GM23248 (cell line): ENCODE measurements at regions not wholly inside any gene's neighbourhood (a gene's known extent, or its start where the extent isn't known, plus 50 kb on each side); places are given as distances from the start of the nearest gene placed in this dataset.

ENCODE experiments used
- EZH2 ChIP-seq: fragments of 200-600 bp; sonication (generic); IDR thresholded peaks from 2 replicates; pipeline ENCODE4 v1.6.1; 2018; ENCODE audit warnings: antibody characterized with exemption, mild to moderate bottlenecking; ENCODE audit not compliant: insufficient read depth, poor library complexity, severe bottlenecking
- EZH2phosphoT487 ChIP-seq: fragments of 200-600 bp; sonication (generic); IDR thresholded peaks from 2 replicates; pipeline ENCODE4 v1.6.1; 2018; ENCODE audit warnings: antibody characterized with exemption, moderate library complexity, mild to moderate bottlenecking, low read depth; ENCODE audit not compliant: insufficient read depth

DNA sequence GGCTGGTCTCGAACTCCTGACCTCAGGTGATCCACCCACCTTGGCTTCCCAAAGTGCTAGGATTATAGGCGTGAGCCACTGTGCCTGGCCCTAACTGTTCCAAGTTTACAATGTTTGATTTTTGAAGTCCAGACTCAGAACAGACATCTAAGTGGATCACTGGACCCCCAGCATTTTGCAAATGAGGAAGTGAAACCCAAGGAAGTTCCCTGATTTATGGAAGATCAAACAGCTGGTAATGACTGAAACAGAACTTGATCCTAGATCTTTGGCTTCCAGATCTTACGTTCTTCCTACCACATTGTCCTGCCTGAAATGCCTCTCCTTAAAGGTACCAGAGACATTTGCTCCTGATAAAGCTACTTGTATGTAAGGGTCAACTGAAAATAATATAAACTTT lies 58.3 kb upstream of the NCOA1 start:
- TF ChIP-seq EZH2 (no peak), EZH2phosphoT487 (no peak)
